Thoracic aorta (tissue), 2 donors: ENCODE measurements at regions not wholly inside any gene's neighbourhood (a gene's known extent, or its start where the extent isn't known, plus 50 kb on each side); places are given as distances from the start of the nearest gene placed in this dataset.

Experiments used
- ATAC-seq: fragments of 150-250 bp; one replicate; pipeline ENCODE4 v1.8.0; 2017; ENCODE audit warnings: low read depth; ENCODE audit not compliant: insufficient number of reproducible peaks, low FRiP score
- DNase-seq: peaks from one replicate; pipeline ENCODE4 v3.0.0-alpha.2; 2020; ENCODE audit warnings: low spot score
- H3K27ac ChIP-seq, 2 donors: fragments of 200-600 bp; sonication (generic); 1 replicate in 1 of 2; 2 replicates in 1 of 2; pipeline ENCODE4 v1.5.1; 2016; ENCODE audit warnings: mild to moderate bottlenecking in 2 of 2, moderate library complexity in 2 of 2
- H3K27me3 ChIP-seq: fragments of 200-600 bp; sonication (generic); replicated peaks from 2 replicates; pipeline ENCODE4 v1.6.0; 2016; ENCODE audit warnings: mild to moderate bottlenecking; ENCODE audit not compliant: insufficient read depth
- H3K36me3 ChIP-seq: fragments of 200-600 bp; sonication (generic); one replicate; pipeline ENCODE4 v1.5.1; 2016
- H3K4me1 ChIP-seq, 2 donors: fragments of 200-600 bp; sonication (generic); 1 replicate in 1 of 2; 2 replicates in 1 of 2; pipeline versions ENCODE4 v1.5.1 to v1.6.0; 2016; ENCODE audit warnings: low read depth in 2 of 2, mild to moderate bottlenecking in 1 of 2; ENCODE audit not compliant: control insufficient read depth in 1 of 2
- H3K4me3 ChIP-seq: fragments of 200-600 bp; sonication (generic); 2 replicates; pipeline ENCODE4 v1.5.1; 2016; ENCODE audit warnings: mild to moderate bottlenecking
- H3K9me3 ChIP-seq: fragments of 200-600 bp; sonication (generic); 2 replicates; pipeline ENCODE4 v1.5.1; 2016
- CTCF ChIP-seq: fragments of 200-600 bp; sonication (generic); IDR thresholded peaks from one replicate; pipeline ENCODE4 v1.5.1; 2019; ENCODE audit warnings: antibody characterized with exemption

DNA sequence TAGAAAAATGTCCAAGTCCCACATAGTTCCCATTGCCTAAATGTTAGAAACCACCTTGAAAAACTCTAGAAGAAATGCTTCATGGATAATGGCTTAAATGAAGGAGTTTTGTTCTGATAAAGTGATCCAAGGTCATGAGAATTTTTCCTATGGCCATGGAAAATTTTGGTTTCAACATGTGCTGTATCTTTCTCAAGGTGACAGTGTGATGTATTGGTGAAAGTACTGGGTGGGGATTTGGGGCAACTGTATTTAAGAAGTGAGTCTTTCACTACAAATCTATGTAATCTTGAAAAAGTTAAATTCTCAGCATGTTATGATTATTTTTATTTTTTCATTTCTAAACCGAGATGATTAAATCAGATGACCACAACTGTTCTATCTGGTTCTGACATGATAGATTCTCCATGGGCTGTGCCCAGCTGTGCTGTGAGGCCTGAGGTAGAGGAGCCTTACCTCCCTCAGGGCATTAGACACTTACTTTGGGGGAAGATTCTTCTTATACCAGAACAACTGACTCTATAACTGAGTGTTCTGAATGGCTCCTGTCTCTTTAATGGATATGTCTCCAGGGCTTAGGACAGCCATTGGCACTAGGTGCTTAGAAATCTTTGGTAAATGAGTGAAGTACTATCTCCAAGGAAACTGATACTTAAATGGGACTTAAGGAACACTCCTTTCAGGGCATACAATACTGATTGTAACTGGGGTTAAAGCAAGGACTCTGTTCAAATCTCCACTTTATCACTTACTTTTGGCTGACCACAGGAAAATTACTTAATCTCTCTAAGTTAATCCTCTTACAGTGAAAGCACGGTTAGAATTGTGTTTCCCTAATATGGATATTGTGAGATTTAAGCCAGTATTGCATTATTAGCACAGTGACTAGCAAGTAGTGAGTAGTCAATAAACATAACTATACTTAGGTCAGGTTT, 397.4 kb upstream of the MEF2C start:
- no peaks in the 10 kb centered on the region for H3K9me3 ChIP-seq
- peaks cover 16 to 40% of the 10 kb centered on the region in 2 donors for H3K4me1 ChIP-seq
- no peaks in the 10 kb centered on the region for H3K36me3 ChIP-seq
- TF ChIP-seq CTCF: no peak
- H3K27me3 ChIP-seq: no peaks in the 10 kb centered on the region
- H3K27ac ChIP-seq: no peak overlapping the region
- DNase-seq (no peak), ATAC-seq (no peak)
- no peak overlapping the region for H3K4me3 ChIP-seq

DNA sequence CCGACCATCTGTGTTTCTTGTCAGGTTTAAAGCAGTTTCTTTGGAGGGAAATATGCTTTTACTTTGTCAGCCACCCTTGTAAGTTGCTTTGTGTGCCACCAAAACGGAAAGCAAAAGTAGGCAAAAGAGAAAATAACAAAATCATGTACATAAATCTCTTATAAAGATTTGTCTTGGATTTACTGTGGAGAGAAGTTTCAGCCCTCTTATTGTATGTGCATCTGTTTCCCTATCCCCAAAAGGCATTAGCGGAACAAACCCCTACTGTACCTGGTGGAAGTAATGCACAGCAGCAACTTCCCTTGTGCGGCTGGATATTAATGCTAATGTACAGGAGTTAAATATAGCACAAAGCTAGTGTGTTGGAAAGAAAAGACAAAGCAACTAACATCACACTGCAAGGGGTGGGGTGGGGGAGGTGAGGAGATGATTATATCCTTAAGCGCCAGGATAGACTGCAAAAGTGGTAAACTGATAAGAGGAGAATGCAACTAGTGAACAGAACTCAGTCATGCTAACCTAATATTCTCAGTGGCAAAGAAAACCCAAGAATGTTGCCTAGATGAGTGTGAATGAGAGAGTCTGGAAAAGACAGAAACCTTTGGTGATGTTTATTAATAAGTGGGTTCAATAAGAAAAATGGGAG, 396.5 kb upstream of the MEF2C start:
- no peak for DNase-seq
- Histone ChIP-seq H3K36me3 (no peaks in the 10 kb centered on the region), H3K9me3 (no peaks in the 10 kb centered on the region), H3K27ac (no peak overlapping the region), H3K4me3 (no peak overlapping the region), H3K27me3 (no peaks in the 10 kb centered on the region), H3K4me1 (peaks cover 16 to 40% of the 10 kb centered on the region in 2 donors)
- no peak for ATAC-seq
- TF ChIP-seq CTCF: no peak

DNA sequence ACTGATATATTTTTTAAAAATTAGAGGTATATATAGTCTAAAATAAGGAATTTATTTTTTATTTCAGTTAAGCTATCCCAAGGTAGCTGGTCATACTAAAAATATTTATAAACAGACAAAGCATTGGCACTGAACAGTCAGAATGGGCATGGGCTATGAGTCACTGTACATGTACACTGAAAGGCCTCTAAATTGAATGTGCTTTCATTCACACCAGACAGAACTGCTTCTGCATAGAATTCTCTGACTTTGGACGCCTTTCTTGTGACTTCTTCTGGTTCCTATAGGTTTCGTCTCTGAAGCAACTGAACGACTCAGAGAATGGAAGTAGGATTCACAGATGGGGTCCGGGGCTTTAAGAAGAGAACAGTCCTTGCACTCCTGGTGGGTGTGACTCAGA, 394.8 kb upstream of the MEF2C start:
- DNase-seq: no peak
- Histone ChIP-seq H3K9me3 (no peaks in the 10 kb centered on the region), H3K27ac (no peak overlapping the region), H3K4me3 (no peak overlapping the region), H3K36me3 (no peaks in the 10 kb centered on the region), H3K27me3 (no peaks in the 10 kb centered on the region), H3K4me1 (peaks cover 16 to 37% of the 10 kb centered on the region in 2 donors)
- ATAC-seq: peak; percentile 37
- TF ChIP-seq CTCF: no peak

- no peaks in the 10 kb centered on the region for H3K36me3 ChIP-seq
- H3K4me1 ChIP-seq: peaks cover 9 to 28% of the 10 kb centered on the region in 2 donors
- no peak for TF ChIP-seq CTCF
- H3K27me3 ChIP-seq: no peaks in the 10 kb centered on the region
- no peak overlapping the region for H3K27ac ChIP-seq
- no peaks in the 10 kb centered on the region for H3K9me3 ChIP-seq
- DNase-seq (no peak), ATAC-seq (no peak)
- H3K4me3 ChIP-seq: no peak overlapping the region
Observed at GRCh38 chr5:89276566-89277305, 393.8 kb upstream of the MEF2C start.
